B cell (primary cell): ENCODE measurements at regions not wholly inside any gene's neighbourhood (a gene's known extent, or its start where the extent isn't known, plus 50 kb on each side); places are given as distances from the start of the nearest gene placed in this dataset.

Experiments
- ATAC-seq: fragments of 200-7000 bp; cut with Tn5 transposase; one replicate; pipeline ENCODE4 v1.10.0; 2021; ENCODE audit warnings: low read depth, mild to moderate bottlenecking, moderate number of reproducible peaks, moderate library complexity
- CTCF ChIA-PET: fragments of 350-600 bp; sonication (Branson Sonifier 250); formaldehyde crosslinking; loops from one replicate; lab custom pipeline; 2021; ENCODE audit warnings: antibody characterized with exemption, inconsistent platforms; lab: Charles Lee
- POLR2A ChIA-PET: fragments of 350-600 bp; sonication (Branson Sonifier 250); formaldehyde crosslinking; loops from one replicate; lab custom pipeline; 2021; ENCODE audit warnings: antibody characterized with exemption; lab: Charles Lee
- DNase-seq: peaks from one replicate; pipeline ENCODE4 v3.0.0; 2013
- H2AFZ ChIP-seq: 2 replicates; pipeline ENCODE4 v1.6.1; 2012; ENCODE audit warnings: mild to moderate bottlenecking, low read depth, low read length; ENCODE audit not compliant: insufficient read depth, poor library complexity, severe bottlenecking
- H3K27ac ChIP-seq, 2 donors: 1 replicate in 1 of 2; 2 replicates in 1 of 2; pipeline ENCODE4 v1.5.1; 2012 to 2013; ENCODE audit warnings: low read length in 2 of 2, mild to moderate bottlenecking in 2 of 2, moderate library complexity in 1 of 2
- H3K27me3 ChIP-seq, 4 experiments: fragments of 200-600 bp in 1 of 4; sonication (generic) in 1 of 4; replicated peaks in 1 of 4; 1 replicate in 2 of 4; 2 replicates in 2 of 4; pipeline versions ENCODE4 v1.6.1 to v1.7.0; 2013 to 2016; ENCODE audit warnings: low read length in 3 of 4, mild to moderate bottlenecking in 2 of 4, mixed read lengths in 1 of 4, moderate library complexity in 1 of 4; ENCODE audit not compliant: insufficient read depth in 4 of 4, control insufficient read depth in 3 of 4; ENCODE audit errors: control extremely low read depth in 1 of 4
- H3K36me3 ChIP-seq, 2 experiments: replicated peaks in 1 of 2; 1 replicate in 1 of 2; 2 replicates in 1 of 2; pipeline versions ENCODE4 v1.6.1 to v1.7.1; 2013; ENCODE audit warnings: low read length in 1 of 2; ENCODE audit not compliant: insufficient read depth in 2 of 2, control insufficient read depth in 1 of 2; ENCODE audit errors: control extremely low read depth in 1 of 2, extremely low read depth in 1 of 2
- H3K4me1 ChIP-seq, 2 donors: fragments of 200-600 bp in 1 of 2; sonication (generic) in 1 of 2; 1 replicate in 1 of 2; 2 replicates in 1 of 2; pipeline versions ENCODE4 v1.5.1 to v1.6.1; 2013 to 2017; ENCODE audit warnings: low read length in 2 of 2; ENCODE audit not compliant: control insufficient read depth in 2 of 2, insufficient read depth in 2 of 2
- H3K4me2 ChIP-seq: replicated peaks from 2 replicates; pipeline ENCODE3; 2012; ENCODE audit warnings: mild to moderate bottlenecking, low read depth, low read length; ENCODE audit not compliant: poor library complexity, severe bottlenecking
- H3K4me3 ChIP-seq, 5 experiments: fragments of 200-600 bp in 1 of 5; sonication (generic) in 1 of 5; 1 replicate in 3 of 5; 2 replicates in 2 of 5; pipeline versions ENCODE4 v1.5.1 to v1.7.0; 2011 to 2016; ENCODE audit warnings: low read length in 4 of 5, mild to moderate bottlenecking in 4 of 5, low read depth in 2 of 5, control low read depth in 1 of 5, moderate library complexity in 1 of 5; ENCODE audit not compliant: insufficient read depth in 1 of 5; ENCODE audit errors: control extremely low read depth in 1 of 5, extremely low read depth in 1 of 5
- H3K79me2 ChIP-seq: fragments of 200-600 bp; sonication (generic); one replicate; pipeline ENCODE4 v1.6.0; 2016; ENCODE audit warnings: low read length; ENCODE audit not compliant: control insufficient read depth, insufficient read depth
- H3K9ac ChIP-seq: fragments of 200-600 bp; sonication (generic); 2 replicates; pipeline ENCODE4 v1.6.1; 2017; ENCODE audit warnings: mild to moderate bottlenecking, low read length, moderate library complexity
- H3K9me3 ChIP-seq, 3 donors: one replicate each; pipeline versions ENCODE4 v1.6.1 to v1.7.1; 2013; ENCODE audit warnings: low read length in 2 of 3; ENCODE audit not compliant: control insufficient read depth in 2 of 3, insufficient read depth in 1 of 3; ENCODE audit errors: control extremely low read depth in 1 of 3
- H4K20me1 ChIP-seq: 2 replicates; pipeline ENCODE4 v1.6.0; 2012; ENCODE audit warnings: mild to moderate bottlenecking, low read length; ENCODE audit not compliant: insufficient read depth, control insufficient read depth, poor library complexity, severe bottlenecking
- H3K27ac Mint-ChIP-seq: one replicate; pipeline ENCODE4 v1.8.0; 2021; ENCODE audit warnings: mixed read lengths
- H3K27me3 Mint-ChIP-seq: one replicate; pipeline ENCODE4 v1.8.0; 2021; ENCODE audit warnings: mixed read lengths
- H3K4me1 Mint-ChIP-seq: one replicate; pipeline ENCODE4 v1.8.0; 2021; ENCODE audit warnings: mixed read lengths
- H3K4me3 Mint-ChIP-seq: one replicate; pipeline ENCODE4 v1.8.0; 2021; ENCODE audit warnings: mixed read lengths
- H3K9me3 Mint-ChIP-seq: one replicate; pipeline ENCODE4 v1.8.0; 2022; ENCODE audit warnings: mixed read lengths; ENCODE audit not compliant: insufficient read depth
- EZH2 ChIP-seq: IDR thresholded peaks from 2 replicates; pipeline ENCODE4 v1.6.1; 2012; ENCODE audit warnings: borderline replicate concordance, low read depth, mild to moderate bottlenecking, moderate library complexity, low read length; ENCODE audit not compliant: insufficient read depth, poor library complexity, severe bottlenecking
- WGBS: methylation state at CpG from one replicate; pipeline ENCODE4 v1.1.5; 2013; ENCODE audit warnings: missing lambda C conversion rate; ENCODE audit not compliant: insufficient coverage; 5-methylcytosine and 5-hydroxymethylcytosine counted together
- intact Hi-C: fragments of 100-400 bp; cut with micrococcal nuclease; formaldehyde crosslinking; loops from one replicate; pipeline ENCODE4 v1.10.0; 2022
- TF ChIP-seq, protein P1 (sequence below): fragments of 200-600 bp; IDR thresholded peaks from one replicate; pipeline ENCODE4 v1.8.0; 2022; ENCODE audit warnings: antibody characterized with exemption, mild to moderate bottlenecking

DNA sequence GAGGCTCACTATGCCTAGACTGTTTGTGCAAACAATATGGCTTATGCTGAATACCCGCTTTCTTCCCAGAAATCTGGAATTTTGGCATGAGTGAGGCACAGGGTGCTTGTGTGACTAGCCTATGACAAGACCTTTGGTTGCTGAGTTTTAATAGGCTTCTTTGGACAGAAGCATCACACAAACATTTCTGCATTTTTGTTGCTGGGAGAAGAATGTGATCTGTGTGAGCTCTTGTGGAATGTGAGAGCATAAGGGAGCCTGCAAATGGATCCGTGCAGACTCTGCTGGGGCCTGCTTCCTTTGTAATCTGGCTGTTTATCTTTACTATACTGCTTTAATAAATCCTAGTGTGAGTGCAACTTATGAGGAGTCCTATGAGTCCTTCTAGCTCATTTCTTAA lies 83.0 kb upstream of the ZDHHC17 start:
- H3K4me3 Mint-ChIP-seq: no peak overlapping the region
- H4K20me1 ChIP-seq: no peaks in the 10 kb centered on the region
- no peaks in the 10 kb centered on the region for H3K36me3 ChIP-seq
- no peak overlapping the region for H3K27ac Mint-ChIP-seq
- WGBS: no CpG with 5 or more reads among the region's 2 CpGs
- no peak overlapping the region for H3K27ac ChIP-seq
- H3K27me3 Mint-ChIP-seq: peaks cover 3% of the 10 kb centered on the region
- H3K79me2 ChIP-seq: no peaks in the 10 kb centered on the region
- no peak overlapping the region for H3K9ac ChIP-seq
- H3K4me3 ChIP-seq: no peak overlapping the region
- H3K4me1 ChIP-seq: no peaks in the 10 kb centered on the region
- no peak for TF ChIP-seq EZH2
- TF ChIP-seq, protein P1, sequence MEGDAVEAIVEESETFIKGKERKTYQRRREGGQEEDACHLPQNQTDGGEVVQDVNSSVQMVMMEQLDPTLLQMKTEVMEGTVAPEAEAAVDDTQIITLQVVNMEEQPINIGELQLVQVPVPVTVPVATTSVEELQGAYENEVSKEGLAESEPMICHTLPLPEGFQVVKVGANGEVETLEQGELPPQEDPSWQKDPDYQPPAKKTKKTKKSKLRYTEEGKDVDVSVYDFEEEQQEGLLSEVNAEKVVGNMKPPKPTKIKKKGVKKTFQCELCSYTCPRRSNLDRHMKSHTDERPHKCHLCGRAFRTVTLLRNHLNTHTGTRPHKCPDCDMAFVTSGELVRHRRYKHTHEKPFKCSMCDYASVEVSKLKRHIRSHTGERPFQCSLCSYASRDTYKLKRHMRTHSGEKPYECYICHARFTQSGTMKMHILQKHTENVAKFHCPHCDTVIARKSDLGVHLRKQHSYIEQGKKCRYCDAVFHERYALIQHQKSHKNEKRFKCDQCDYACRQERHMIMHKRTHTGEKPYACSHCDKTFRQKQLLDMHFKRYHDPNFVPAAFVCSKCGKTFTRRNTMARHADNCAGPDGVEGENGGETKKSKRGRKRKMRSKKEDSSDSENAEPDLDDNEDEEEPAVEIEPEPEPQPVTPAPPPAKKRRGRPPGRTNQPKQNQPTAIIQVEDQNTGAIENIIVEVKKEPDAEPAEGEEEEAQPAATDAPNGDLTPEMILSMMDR: no peak
- no peaks in the 10 kb centered on the region for H3K27me3 ChIP-seq
- intact Hi-C loops: no loop called here
- ATAC-seq (no peak), DNase-seq (no peak)
- ChIA-PET POLR2A (no interaction called here), CTCF (interaction anchor here (1.2 kb wide), 1 partner anchor 110 kb away, joined by 5 read pairs; no protein-coding TSS in a partner anchor)
- H3K9me3 Mint-ChIP-seq: no peaks in the 10 kb centered on the region
- H2AFZ ChIP-seq: no peak overlapping the region
- peaks cover 0 to 2% (median 0%) of the 10 kb centered on the region in 3 donors for H3K9me3 ChIP-seq
- no peak overlapping the region for H3K4me2 ChIP-seq
- H3K4me1 Mint-ChIP-seq: no peaks in the 10 kb centered on the region

DNA sequence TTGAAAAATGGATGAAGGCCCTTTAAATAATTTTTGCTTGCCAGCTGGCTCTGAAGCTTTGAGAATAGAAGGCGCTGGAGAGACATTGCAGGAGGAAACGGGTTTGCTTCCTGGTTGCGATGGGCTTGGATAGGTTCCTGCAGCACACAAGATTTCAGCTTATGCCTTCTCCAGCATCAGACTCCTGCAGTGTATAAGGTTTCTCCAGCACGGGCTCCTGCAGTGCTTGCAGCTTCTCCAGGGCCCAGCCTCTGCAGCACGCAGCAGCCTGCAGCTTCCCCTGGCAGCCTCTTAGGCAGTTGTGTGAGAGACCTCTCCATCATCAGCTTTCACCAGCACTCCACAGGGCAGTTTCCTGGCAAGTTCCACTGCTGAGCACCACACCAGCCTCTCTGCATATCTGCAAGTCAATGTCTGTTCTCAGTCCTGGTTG lies 78.7 kb upstream of the ZDHHC17 start:
- no peak overlapping the region for H3K27ac ChIP-seq
- ATAC-seq: no peak
- H3K4me1 ChIP-seq: no peaks in the 10 kb centered on the region
- no peaks in the 10 kb centered on the region for H3K27me3 ChIP-seq
- H3K9me3 ChIP-seq: peaks cover 0 to 2% (median 0%) of the 10 kb centered on the region in 3 donors
- Mint-ChIP-seq H3K4me1 (no peaks in the 10 kb centered on the region), H3K27me3 (peaks cover 8% of the 10 kb centered on the region), H3K9me3 (no peaks in the 10 kb centered on the region), H3K27ac (no peak overlapping the region), H3K4me3 (no peak overlapping the region)
- no peak for TF ChIP-seq EZH2
- TF ChIP-seq, protein P1: no peak
- ChIA-PET CTCF (interaction anchor here (1.1 to 1.2 kb wide), 2 partner anchors 64 to 105 kb away, joined by 3 to 5 read pairs; no protein-coding TSS in a partner anchor), POLR2A (no interaction called here)
- no peak overlapping the region for H3K4me3 ChIP-seq
- DNase-seq: no peak
- 4% methylated on average over 5 of the region's 5 CpGs for WGBS
- no peaks in the 10 kb centered on the region for H4K20me1 ChIP-seq
- no peaks in the 10 kb centered on the region for H3K79me2 ChIP-seq
- peak overlapping the region; percentile 6 for H2AFZ ChIP-seq
- intact Hi-C loops: no loop called here
- H3K9ac ChIP-seq: no peak overlapping the region
- no peak overlapping the region for H3K4me2 ChIP-seq
- no peaks in the 10 kb centered on the region for H3K36me3 ChIP-seq
